Prostate gland (tissue), 2 donors: ENCODE measurements at regions not wholly inside any gene's neighbourhood (a gene's known extent, or its start where the extent isn't known, plus 50 kb on each side); places are given as distances from the start of the nearest gene placed in this dataset.

Experiments used
- CTCF ChIP-seq, 4 experiments: fragments of 200-600 bp in 2 of 4; fragments of 450-650 bp in 2 of 4; sonication (generic) in 2 of 4; IDR thresholded peaks; 1 replicate in 3 of 4; 2 replicates in 1 of 4; pipeline ENCODE4 v1.5.1; 2016 to 2019; ENCODE audit warnings: antibody characterized with exemption in 4 of 4, mild to moderate bottlenecking in 2 of 4, moderate library complexity in 2 of 4
- POLR2AphosphoS5 ChIP-seq: sonication (generic); formaldehyde crosslinking; IDR thresholded peaks from one replicate; pipeline ENCODE4 v1.6.1; 2017; ENCODE audit warnings: antibody characterized with exemption

DNA sequence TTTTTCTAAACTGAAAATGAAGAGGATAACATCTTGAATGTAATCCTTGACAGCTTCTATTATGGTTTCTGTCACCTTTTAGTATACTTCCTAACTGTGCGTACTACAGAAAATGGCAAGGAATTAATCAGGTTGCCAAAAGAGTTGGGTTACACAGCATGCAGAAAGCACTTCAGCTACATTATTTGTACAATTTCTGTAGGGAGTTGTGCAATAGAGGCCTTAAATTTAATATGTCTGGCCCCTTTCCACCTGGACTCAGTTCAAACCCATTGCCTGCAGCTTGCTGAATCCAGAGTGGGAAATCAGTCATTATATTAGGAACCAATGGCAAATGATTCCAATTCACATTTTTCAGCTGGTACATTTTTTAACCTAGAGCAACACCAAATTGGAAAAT lies 549.7 kb downstream of the CSNK1G3 start:
- TF ChIP-seq CTCF (IDR thresholded peaks at IDR 0.05): no peak
- TF ChIP-seq POLR2AphosphoS5: peak; percentile 43
